Keratinocyte (primary cell): ENCODE measurements at regions not wholly inside any gene's neighbourhood (a gene's known extent, or its start where the extent isn't known, plus 50 kb on each side); places are given as distances from the start of the nearest gene placed in this dataset.

Source experiments
- DNase-seq: peaks from one replicate; pipeline ENCODE4 v3.0.0-alpha.2; 2011; ENCODE audit warnings: low read depth, missing footprints, low spot score
- FAIRE-seq: peaks from 2 replicates; lab custom pipeline; 2011; peaks lifted over from hg19 to GRCh38; lab: Jason Lieb, UNC
- H2AFZ ChIP-seq: 2 replicates; pipeline ENCODE4 v1.6.0; 2012; ENCODE audit warnings: low read length, control low read depth, inconsistent platforms; ENCODE audit not compliant: control insufficient read depth
- H3K27ac ChIP-seq: 2 replicates; pipeline ENCODE4 v1.5.1; 2011; ENCODE audit warnings: low read length; ENCODE audit not compliant: control insufficient read depth, insufficient read depth
- H3K27me3 ChIP-seq: 3 replicates; pipeline ENCODE4 v1.6.0; 2011; ENCODE audit warnings: low read length; ENCODE audit not compliant: control insufficient read depth, insufficient read depth; ENCODE audit errors: extremely low read depth
- H3K36me3 ChIP-seq, 2 experiments: 2 replicates in 1 of 2; 3 replicates in 1 of 2; pipeline ENCODE4 v1.5.1; 2011; ENCODE audit warnings: low read length in 2 of 2, mild to moderate bottlenecking in 1 of 2; ENCODE audit not compliant: control insufficient read depth in 2 of 2, insufficient read depth in 2 of 2; ENCODE audit errors: extremely low read depth in 1 of 2
- H3K4me1 ChIP-seq: 3 replicates; pipeline ENCODE4 v1.5.1; 2011; ENCODE audit warnings: low read length; ENCODE audit not compliant: control insufficient read depth, insufficient read depth; ENCODE audit errors: extremely low read depth
- H3K4me2 ChIP-seq: 3 replicates; pipeline ENCODE4 v1.6.0; 2011; ENCODE audit warnings: low read depth, low read length; ENCODE audit not compliant: control insufficient read depth, insufficient read depth; ENCODE audit errors: extremely low read depth
- H3K4me3 ChIP-seq, 3 experiments: fragments of 200-600 bp in 1 of 3; sonication (generic) in 1 of 3; 2 replicates in 2 of 3; 3 replicates in 1 of 3; pipeline ENCODE4 v1.5.1; 2011 to 2016; ENCODE audit warnings: low read length in 3 of 3, mild to moderate bottlenecking in 3 of 3, control low read depth in 2 of 3, inconsistent platforms in 1 of 3, low read depth in 1 of 3, mixed read lengths in 1 of 3, mixed run types in 1 of 3, moderate library complexity in 1 of 3; ENCODE audit not compliant: control insufficient read depth in 2 of 3, insufficient read depth in 2 of 3; ENCODE audit errors: extremely low read depth in 1 of 3
- H3K79me2 ChIP-seq: 2 replicates; pipeline ENCODE4 v1.6.0; 2012; ENCODE audit warnings: low read length; ENCODE audit not compliant: control insufficient read depth, insufficient read depth
- H3K9ac ChIP-seq: 3 replicates; pipeline ENCODE4 v1.6.0; 2011; ENCODE audit warnings: low read length; ENCODE audit not compliant: control insufficient read depth, insufficient read depth; ENCODE audit errors: extremely low read depth
- H3K9me1 ChIP-seq: 3 replicates; pipeline ENCODE4 v1.6.0; 2011; ENCODE audit warnings: low read length; ENCODE audit not compliant: control insufficient read depth, insufficient read depth; ENCODE audit errors: extremely low read depth
- H3K9me3 ChIP-seq: 2 replicates; pipeline ENCODE4 v1.5.1; 2012; ENCODE audit warnings: low read depth, low read length; ENCODE audit not compliant: control insufficient read depth
- H4K20me1 ChIP-seq: 3 replicates; pipeline ENCODE4 v1.6.0; 2011; ENCODE audit warnings: low read length; ENCODE audit not compliant: control insufficient read depth, insufficient read depth; ENCODE audit errors: extremely low read depth
- CTCF ChIP-seq, 3 experiments: IDR thresholded peaks in 1 of 3; conservative IDR thresholded peaks in 1 of 3; optimal IDR thresholded peaks in 1 of 3; 2 replicates in 2 of 3; 3 replicates in 1 of 3; pipeline versions ENCODE3 to v1.5.1; 2011; ENCODE audit warnings: low read length in 3 of 3, mild to moderate bottlenecking in 3 of 3, moderate library complexity in 2 of 3, control low read depth in 1 of 3, inconsistent platforms in 1 of 3; ENCODE audit not compliant: insufficient read depth in 2 of 3; ENCODE audit errors: extremely low read depth in 1 of 3
- EZH2 ChIP-seq: IDR thresholded peaks from one replicate; pipeline ENCODE4 v1.6.1; 2012; ENCODE audit warnings: inconsistent platforms, mild to moderate bottlenecking, low read length, moderate library complexity
- dilution Hi-C: fragments of 300-500 bp; cut with MboI; formaldehyde crosslinking; loops from one replicate; pipeline ENCODE4 v1.7.0; 2020; ENCODE audit warnings: low sequenced_read_pairs; ENCODE audit not compliant: extremely low pct_ligation_motif_present

GRCh38 chr12:114779647-114780046, 95.7 kb upstream of the TBX3 start:
- Histone ChIP-seq H3K4me1 (no peaks in the 10 kb centered on the region), H3K4me2 (no peak overlapping the region), H3K27me3 (no peaks in the 10 kb centered on the region), H4K20me1 (no peaks in the 10 kb centered on the region), H3K27ac (no peak overlapping the region), H3K9me1 (no peaks in the 10 kb centered on the region), H3K9ac (no peak overlapping the region), H3K79me2 (no peaks in the 10 kb centered on the region), H3K36me3 (no peaks in the 10 kb centered on the region), H3K9me3 (no peaks in the 10 kb centered on the region), H2AFZ (no peak overlapping the region), H3K4me3 (no peak overlapping the region)
- dilution Hi-C loops, result no loop called here
- FAIRE-seq (no peak), DNase-seq (no peak)
- TF ChIP-seq CTCF (optimal IDR thresholded peaks at IDR 0.05 in 1 of 3, IDR thresholded peaks at IDR 0.05 in 1 of 3, conservative IDR thresholded peaks at IDR 0.05 in 1 of 3; ENCODE audit: extremely low read depth in 1 of 3, insufficient read depth in 2 of 3, low read length in 3 of 3) (no peak), EZH2 (no peak)

- H3K27me3 ChIP-seq, result no peaks in the 10 kb centered on the region
- DNase-seq, result no peak
- no peaks in the 10 kb centered on the region for H3K79me2 ChIP-seq
- no peak for FAIRE-seq
- no peaks in the 10 kb centered on the region for H4K20me1 ChIP-seq
- H3K4me3 ChIP-seq, result no peak overlapping the region
- dilution Hi-C loops, result no loop called here
- TF ChIP-seq CTCF (optimal IDR thresholded peaks at IDR 0.05 in 1 of 3, IDR thresholded peaks at IDR 0.05 in 1 of 3, conservative IDR thresholded peaks at IDR 0.05 in 1 of 3; ENCODE audit: extremely low read depth in 1 of 3, insufficient read depth in 2 of 3, low read length in 3 of 3), result no peak
- no peak for TF ChIP-seq EZH2
- H3K4me1 ChIP-seq, result no peaks in the 10 kb centered on the region
- no peaks in the 10 kb centered on the region for H3K9me3 ChIP-seq
- H2AFZ ChIP-seq, result no peak overlapping the region
- H3K4me2 ChIP-seq, result no peak overlapping the region
- no peaks in the 10 kb centered on the region for H3K36me3 ChIP-seq
- no peak overlapping the region for H3K9ac ChIP-seq
- H3K9me1 ChIP-seq, result no peaks in the 10 kb centered on the region
- no peak overlapping the region for H3K27ac ChIP-seq
These were observed 95.2 kb upstream of the TBX3 start for GRCh38 chr12:114779186-114779585.
